ENCODE measurements at regions not wholly inside any gene's neighbourhood (a gene's known extent, or its start where the extent isn't known, plus 50 kb on each side); places are given as distances from the start of the nearest gene placed in this dataset.

DNA sequence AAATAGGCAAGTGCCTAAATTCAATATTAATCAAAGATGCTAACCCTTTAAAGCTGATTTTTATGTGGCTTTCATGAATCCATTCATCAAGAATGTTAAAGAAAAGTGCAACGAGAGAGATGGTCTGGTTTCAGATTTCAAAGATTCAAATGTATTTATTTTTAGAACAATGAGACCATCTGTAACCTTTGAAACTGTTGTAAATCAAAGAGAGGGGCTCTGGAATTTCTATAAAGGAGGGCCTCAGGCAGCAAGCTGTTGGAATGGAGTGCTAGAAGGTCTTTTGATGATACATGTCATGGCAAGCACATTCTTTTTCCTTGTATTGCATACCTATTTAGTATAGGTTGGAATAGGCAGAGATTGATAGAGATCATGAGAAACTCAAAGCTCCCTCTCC lies 433.0 kb downstream of the LRIG3 start:
- TF ChIP-seq, protein P1, sequence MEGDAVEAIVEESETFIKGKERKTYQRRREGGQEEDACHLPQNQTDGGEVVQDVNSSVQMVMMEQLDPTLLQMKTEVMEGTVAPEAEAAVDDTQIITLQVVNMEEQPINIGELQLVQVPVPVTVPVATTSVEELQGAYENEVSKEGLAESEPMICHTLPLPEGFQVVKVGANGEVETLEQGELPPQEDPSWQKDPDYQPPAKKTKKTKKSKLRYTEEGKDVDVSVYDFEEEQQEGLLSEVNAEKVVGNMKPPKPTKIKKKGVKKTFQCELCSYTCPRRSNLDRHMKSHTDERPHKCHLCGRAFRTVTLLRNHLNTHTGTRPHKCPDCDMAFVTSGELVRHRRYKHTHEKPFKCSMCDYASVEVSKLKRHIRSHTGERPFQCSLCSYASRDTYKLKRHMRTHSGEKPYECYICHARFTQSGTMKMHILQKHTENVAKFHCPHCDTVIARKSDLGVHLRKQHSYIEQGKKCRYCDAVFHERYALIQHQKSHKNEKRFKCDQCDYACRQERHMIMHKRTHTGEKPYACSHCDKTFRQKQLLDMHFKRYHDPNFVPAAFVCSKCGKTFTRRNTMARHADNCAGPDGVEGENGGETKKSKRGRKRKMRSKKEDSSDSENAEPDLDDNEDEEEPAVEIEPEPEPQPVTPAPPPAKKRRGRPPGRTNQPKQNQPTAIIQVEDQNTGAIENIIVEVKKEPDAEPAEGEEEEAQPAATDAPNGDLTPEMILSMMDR (IDR thresholded peaks at IDR 0.05; ENCODE audit: low read depth, low read length, missing control alignments): no peak
- H3K4me3 ChIP-seq (replicated peaks; ENCODE audit: low read depth, low read length): no peak overlapping the region
- DNase-seq (ENCODE audit: extremely low read depth, low read depth): no peak

DNA sequence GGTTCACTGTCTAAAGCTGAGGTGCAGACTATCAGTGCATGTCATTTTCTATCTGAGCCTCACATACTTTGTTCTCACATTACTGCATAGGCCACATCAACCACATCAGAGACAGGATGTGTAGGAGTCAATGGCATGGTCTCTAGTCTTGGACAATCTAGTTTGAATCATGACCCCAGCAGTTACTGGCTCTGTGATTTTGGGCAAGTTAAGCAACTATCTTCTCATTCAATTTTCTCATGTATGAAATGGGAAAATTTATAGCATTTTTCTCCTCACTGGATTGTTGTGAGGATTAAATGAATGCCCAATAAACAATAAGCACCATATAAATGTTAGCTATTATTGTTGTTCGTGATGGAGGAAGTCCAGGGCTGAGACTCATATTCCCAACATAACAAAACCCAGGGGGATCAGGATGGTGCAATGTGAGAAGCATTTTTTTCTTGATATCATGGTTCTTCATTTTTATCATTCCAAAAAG lies 432.6 kb downstream of the LRIG3 start:
- TF ChIP-seq, protein P1 (IDR thresholded peaks at IDR 0.05; ENCODE audit: low read depth, low read length, missing control alignments): no peak
- no peak for DNase-seq (ENCODE audit: extremely low read depth, low read depth)
- no peak overlapping the region for H3K4me3 ChIP-seq (replicated peaks; ENCODE audit: low read depth, low read length)

DNA sequence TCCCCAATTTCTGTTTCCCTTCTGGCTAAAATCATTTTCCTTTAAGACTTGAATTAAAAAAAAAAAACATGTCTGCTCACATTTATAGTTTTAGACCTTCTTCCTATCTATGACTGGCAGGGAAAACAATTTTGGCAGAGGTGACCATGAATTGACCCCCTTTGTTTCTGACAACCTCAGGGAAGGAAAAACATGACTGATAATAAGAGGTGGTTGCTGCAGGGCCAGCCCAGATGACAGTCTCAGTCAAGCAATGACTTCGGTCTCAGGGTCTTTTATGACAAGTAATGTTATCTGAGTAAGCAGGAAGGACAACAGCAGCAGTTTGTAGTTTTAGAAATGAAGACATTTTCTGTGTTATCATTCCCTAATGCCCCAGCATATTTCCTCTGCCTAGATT lies 430.9 kb downstream of the LRIG3 start:
- TF ChIP-seq, protein P1 (IDR thresholded peaks at IDR 0.05; ENCODE audit: low read depth, low read length, missing control alignments): no peak
- H3K4me3 ChIP-seq (replicated peaks; ENCODE audit: low read depth, low read length): no peak overlapping the region
- DNase-seq (ENCODE audit: extremely low read depth, low read depth): no peak

DNA sequence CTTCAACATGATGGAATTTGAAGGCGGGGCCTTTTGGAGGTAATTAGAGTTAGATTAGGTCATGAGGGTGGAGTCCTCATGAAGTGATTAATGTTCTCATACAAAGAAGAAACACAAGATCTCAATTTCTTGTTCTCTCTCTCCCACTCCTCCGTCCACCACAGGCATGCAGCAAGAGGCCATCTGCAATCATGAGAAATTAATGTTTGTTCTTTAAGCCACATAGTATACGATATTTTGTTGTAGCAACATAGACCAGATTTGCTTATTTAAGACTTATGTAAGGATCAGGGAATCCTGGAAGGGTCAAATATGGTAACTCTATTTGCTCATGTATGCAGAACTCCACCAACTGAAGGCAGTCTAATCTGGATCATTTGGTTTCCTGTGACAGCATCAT lies 429.0 kb downstream of the LRIG3 start:
- DNase-seq (ENCODE audit: extremely low read depth, low read depth): no peak

DNA sequence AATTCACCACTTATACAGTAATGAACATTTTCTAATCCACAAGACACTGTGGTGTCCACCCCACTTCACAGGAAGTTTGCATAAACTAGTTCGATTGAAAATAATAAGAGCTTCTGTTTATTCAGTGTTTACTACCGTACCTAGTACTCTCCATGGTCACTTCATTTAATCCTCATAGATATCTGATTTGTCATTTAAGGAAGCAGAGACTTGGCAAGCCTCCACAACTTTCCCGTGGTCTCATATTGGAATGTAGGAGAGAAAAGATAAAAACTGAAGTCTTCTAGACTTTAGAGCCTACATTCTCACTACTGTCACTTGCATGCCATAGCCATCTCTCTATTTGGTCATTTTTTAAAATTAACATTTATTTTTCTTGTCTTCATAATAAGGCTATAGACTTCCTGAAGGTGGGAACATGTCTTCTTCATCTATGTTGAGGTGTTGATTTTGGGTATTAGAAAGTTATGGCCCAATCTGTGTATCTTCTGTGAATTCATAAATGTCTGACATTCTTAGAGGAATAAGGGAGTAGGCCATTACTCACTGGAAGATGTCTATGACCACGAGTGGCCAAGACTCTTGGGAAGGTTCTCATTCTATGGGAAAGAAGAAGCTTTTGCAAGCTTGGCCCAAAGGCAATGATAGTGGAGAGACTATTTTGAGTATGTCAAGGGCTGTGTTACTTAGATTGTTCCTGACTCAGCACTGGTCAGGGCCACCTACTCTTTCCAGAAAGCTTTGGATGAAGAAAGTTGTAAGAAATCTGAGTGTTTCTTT lies 423.7 kb downstream of the LRIG3 start:
- TF ChIP-seq, protein P1 (IDR thresholded peaks at IDR 0.05; ENCODE audit: low read depth, low read length, missing control alignments): no peak
- DNase-seq (ENCODE audit: extremely low read depth, low read depth): no peak
- H3K4me3 ChIP-seq (replicated peaks; ENCODE audit: low read depth, low read length): no peak overlapping the region

More for the DNA sequence above, 429.0 kb downstream of the LRIG3 start:
- TF ChIP-seq, protein P1 (IDR thresholded peaks at IDR 0.05; ENCODE audit: low read depth, low read length, missing control alignments): no peak
- no peak overlapping the region for H3K4me3 ChIP-seq (replicated peaks; ENCODE audit: low read depth, low read length)

DNA sequence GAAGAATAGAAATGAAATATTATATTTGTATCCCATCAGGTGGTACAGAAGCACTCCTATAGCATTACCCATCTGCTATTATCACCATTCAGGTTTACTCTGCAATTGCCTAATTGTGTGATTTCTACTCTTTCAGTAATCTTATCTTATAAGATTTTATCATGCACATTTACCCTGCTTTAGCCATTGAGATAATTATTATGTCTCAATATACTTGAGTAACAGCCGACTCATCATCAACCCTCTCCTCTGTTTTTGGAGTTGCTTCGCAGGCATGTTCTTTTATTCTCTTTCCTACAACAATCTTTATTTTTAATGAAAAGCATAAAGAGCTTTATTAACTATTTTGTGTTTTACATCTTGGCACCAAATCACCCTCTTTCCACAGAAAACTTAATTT lies 419.9 kb downstream of the LRIG3 start:
- no peak overlapping the region for H3K4me3 ChIP-seq (replicated peaks; ENCODE audit: low read depth, low read length)
- DNase-seq (ENCODE audit: extremely low read depth, low read depth): no peak
- TF ChIP-seq, protein P1 (IDR thresholded peaks at IDR 0.05; ENCODE audit: low read depth, low read length, missing control alignments): no peak

All from HFF-Myc (cell line).